HEK293T (cell line): ENCODE measurements at regions not wholly inside any gene's neighbourhood (a gene's known extent, or its start where the extent isn't known, plus 50 kb on each side); places are given as distances from the start of the nearest gene placed in this dataset.

Source experiments
- CTCF ChIA-PET: fragments of 350-600 bp; formaldehyde crosslinking; extraction: SDS; loops from one replicate; lab custom pipeline; 2021; ENCODE audit warnings: antibody characterized with exemption, inconsistent platforms; lab: Yijun Ruan, JAX
- POLR2A ChIA-PET: fragments of 350-600 bp; formaldehyde crosslinking; extraction: SDS; loops from one replicate; lab custom pipeline; 2020; ENCODE audit warnings: antibody characterized with exemption, inconsistent platforms; lab: Yijun Ruan, JAX
- DNase-seq: peaks from one replicate; pipeline ENCODE4 v3.0.0; 2012; ENCODE audit warnings: mixed read lengths; ENCODE audit errors: extremely low spot score
- ARNT ChIP-seq: fragments of 450-650 bp; IDR thresholded peaks from 2 replicates; pipeline ENCODE4 v1.6.1; 2017; ENCODE audit warnings: mild to moderate bottlenecking
- BHLHE40 ChIP-seq: fragments of 450-650 bp; IDR thresholded peaks from 2 replicates; pipeline ENCODE4 v1.6.1; 2016; ENCODE audit warnings: mild to moderate bottlenecking, moderate library complexity, borderline replicate concordance
- CTBP1 ChIP-seq: fragments of 450-650 bp; IDR thresholded peaks from 2 replicates; pipeline ENCODE4 v1.6.1; 2016; ENCODE audit warnings: borderline replicate concordance
- ELF4 ChIP-seq: fragments of 450-650 bp; IDR thresholded peaks from 2 replicates; pipeline ENCODE4 v1.6.1; 2017; ENCODE audit warnings: antibody characterized with exemption
- FOXA1 ChIP-seq: fragments of 450-650 bp; IDR thresholded peaks from 2 replicates; pipeline ENCODE4 v1.6.1; 2016; ENCODE audit warnings: mild to moderate bottlenecking
- FOXK2 ChIP-seq: fragments of 450-650 bp; IDR thresholded peaks from 2 replicates; pipeline ENCODE4 v1.6.1; 2016; ENCODE audit warnings: mild to moderate bottlenecking
- FOXM1 ChIP-seq: fragments of 450-650 bp; IDR thresholded peaks from 2 replicates; pipeline ENCODE4 v1.6.1; 2017; ENCODE audit warnings: mild to moderate bottlenecking, borderline replicate concordance
- HDGF ChIP-seq: fragments of 450-650 bp; IDR thresholded peaks from 2 replicates; pipeline ENCODE4 v1.6.1; 2017; ENCODE audit warnings: antibody characterized with exemption, borderline replicate concordance
- L3MBTL2 ChIP-seq: fragments of 450-650 bp; conservative IDR thresholded peaks from 2 replicates; pipeline ENCODE4 v1.6.1; 2016; ENCODE audit warnings: mild to moderate bottlenecking
- LEF1 ChIP-seq: fragments of 450-650 bp; IDR thresholded peaks from 2 replicates; pipeline ENCODE4 v1.6.1; 2017; ENCODE audit warnings: mild to moderate bottlenecking, borderline replicate concordance
- NFRKB ChIP-seq: fragments of 450-650 bp; IDR thresholded peaks from 2 replicates; pipeline ENCODE4 v1.6.1; 2016; ENCODE audit warnings: mild to moderate bottlenecking, moderate library complexity
- PKNOX1 ChIP-seq: fragments of 450-650 bp; IDR thresholded peaks from 2 replicates; pipeline ENCODE4 v1.6.1; 2016
- SP1 ChIP-seq: fragments of 450-650 bp; IDR thresholded peaks from 2 replicates; pipeline ENCODE4 v1.6.1; 2017
- SUZ12 ChIP-seq: fragments of 450-650 bp; IDR thresholded peaks from 2 replicates; pipeline ENCODE4 v1.6.1; 2016; ENCODE audit warnings: mild to moderate bottlenecking
- TARDBP ChIP-seq: fragments of 450-650 bp; IDR thresholded peaks from 2 replicates; pipeline ENCODE4 v1.6.1; 2016
- ZNF384 ChIP-seq: fragments of 450-650 bp; IDR thresholded peaks from 2 replicates; pipeline ENCODE4 v1.6.1; 2016

GRCh38 chr10:8590518-8590917 lies 536.0 kb downstream of the GATA3 start:
- ChIA-PET POLR2A (no interaction called here), CTCF (no interaction called here)
- no peak for DNase-seq
- TF ChIP-seq HDGF = no peak
- TF ChIP-seq L3MBTL2 = no peak
- TF ChIP-seq CTBP1 = no peak
- no peak for TF ChIP-seq SP1
- TF ChIP-seq FOXM1 = no peak
- TF ChIP-seq ARNT = no peak
- no peak for TF ChIP-seq SUZ12
- TF ChIP-seq ZNF384 = no peak
- TF ChIP-seq FOXK2 = no peak
- no peak for TF ChIP-seq PKNOX1
- no peak for TF ChIP-seq LEF1

- TF ChIP-seq HDGF (no peak), SP1 (no peak), LEF1 (no peak), SUZ12 (no peak), FOXA1 (no peak), BHLHE40 (no peak), FOXK2 (no peak), TARDBP (no peak), ELF4 (no peak), FOXM1 (no peak), NFRKB (no peak), PKNOX1 (no peak)
- CTCF ChIA-PET = no interaction called here
- POLR2A ChIA-PET = no interaction called here
- no peak for DNase-seq
Measured at GRCh38 chr10:8591640-8592039, 537.2 kb downstream of the GATA3 start.

- TF ChIP-seq FOXM1 (no peak), ELF4 (no peak), PKNOX1 (no peak), L3MBTL2 (no peak), FOXK2 (no peak), CTBP1 (no peak), SUZ12 (no peak), HDGF (no peak), NFRKB (no peak), LEF1 (no peak)
- DNase-seq = no peak
- ChIA-PET POLR2A (no interaction called here), CTCF (no interaction called here)
Measured at GRCh38 chr10:8594176-8594575, 539.7 kb downstream of the GATA3 start.

GRCh38 chr10:8594711-8595110 lies 540.2 kb downstream of the GATA3 start:
- no peak for TF ChIP-seq SP1
- TF ChIP-seq BHLHE40 = no peak
- TF ChIP-seq ARNT = no peak
- ChIA-PET POLR2A (no interaction called here), CTCF (no interaction called here)
- no peak for DNase-seq

- DNase-seq = no peak
- ChIA-PET POLR2A (no interaction called here), CTCF (no interaction called here)
- TF ChIP-seq CTBP1 (no peak), TARDBP (no peak), PKNOX1 (no peak), NFRKB (no peak), ELF4 (no peak)
Measured at GRCh38 chr10:8595140-8595539, 540.7 kb downstream of the GATA3 start.

- TF ChIP-seq NFRKB = no peak
- TF ChIP-seq LEF1 = no peak
- TF ChIP-seq ARNT = no peak
- no peak for TF ChIP-seq ZNF384
- no peak for TF ChIP-seq SP1
- no peak for TF ChIP-seq BHLHE40
- no peak for TF ChIP-seq FOXM1
- no peak for TF ChIP-seq HDGF
- TF ChIP-seq SUZ12 = no peak
- TF ChIP-seq FOXA1 = no peak
- no peak for TF ChIP-seq CTBP1
- TF ChIP-seq ELF4 = no peak
- DNase-seq = no peak
- CTCF ChIA-PET = no interaction called here
- POLR2A ChIA-PET = no interaction called here
Measured at GRCh38 chr10:8596929-8597472, 542.5 kb downstream of the GATA3 start.
